Fibroblast of villous mesenchyme (primary cell): ENCODE measurements at regions not wholly inside any gene's neighbourhood (a gene's known extent, or its start where the extent isn't known, plus 50 kb on each side); places are given as distances from the start of the nearest gene placed in this dataset.
A peak's percentile ranks its signal among the peaks of the same experiment; 100 is the strongest.

Experiments
- DNase-seq: peaks from one replicate; pipeline ENCODE4 v3.0.0-alpha.2; 2010; ENCODE audit warnings: low read depth
- H3K4me3 ChIP-seq: 2 replicates; pipeline ENCODE4 v1.5.1; 2011; ENCODE audit warnings: low read depth, mild to moderate bottlenecking, low read length
- CTCF ChIP-seq: IDR thresholded peaks from 2 replicates; pipeline ENCODE4 v1.5.1; 2012; ENCODE audit warnings: low read depth, mild to moderate bottlenecking, low read length; ENCODE audit not compliant: insufficient read depth

GRCh38 chr4:96703265-96703664 is 863.4 kb downstream of the PDHA2 start:
- no peak overlapping the region for H3K4me3 ChIP-seq
- DNase-seq: no peak
- no peak for TF ChIP-seq CTCF

GRCh38 chr4:96708766-96709165 is 868.9 kb downstream of the PDHA2 start:
- no peak for DNase-seq
- H3K4me3 ChIP-seq: no peak overlapping the region
- no peak for TF ChIP-seq CTCF

GRCh38 chr4:96713271-96713850 is 873.5 kb downstream of the PDHA2 start:
- no peak for TF ChIP-seq CTCF
- no peak for DNase-seq

GRCh38 chr4:96729641-96730040 is 889.7 kb downstream of the PDHA2 start:
- no peak overlapping the region for H3K4me3 ChIP-seq
- TF ChIP-seq CTCF: no peak
- no peak for DNase-seq

More at GRCh38 chr4:96713271-96713850, 873.5 kb downstream of the PDHA2 start:
- H3K4me3 ChIP-seq: no peak overlapping the region

GRCh38 chr4:96730432-96730831 is 890.5 kb downstream of the PDHA2 start:
- no peak for DNase-seq
- no peak overlapping the region for H3K4me3 ChIP-seq
- no peak for TF ChIP-seq CTCF

- peak; percentile 17 for DNase-seq
- no peak for TF ChIP-seq CTCF
- H3K4me3 ChIP-seq: no peak overlapping the region
These were observed 896.5 kb downstream of the PDHA2 start for GRCh38 chr4:96736352-96736889.

- DNase-seq: no peak
- no peak for TF ChIP-seq CTCF
- no peak overlapping the region for H3K4me3 ChIP-seq
These were observed 899.2 kb downstream of the PDHA2 start for GRCh38 chr4:96739101-96739500.
